HUDEP-2 (cell line): ENCODE measurements at regions not wholly inside any gene's neighbourhood (a gene's known extent, or its start where the extent isn't known, plus 50 kb on each side); places are given as distances from the start of the nearest gene placed in this dataset.
"Not testable (repeated sequence)": the region's sequence is repeated elsewhere in the genome, so short reads cannot be mapped to it uniquely, and the experiment has no call there.

ENCODE experiments used
- DNase-seq, 76 experiments: peaks; one replicate each; lab custom pipeline; 2025; ENCODE audit not compliant: unreplicated experiment in 76 of 76; lab: John Stamatoyannopoulos, UW

- DNase-seq = no peak
These were observed 624.8 kb upstream of the PTBP2 start for GRCh38 chr1:96096613-96097321.

- DNase-seq = no peak
These were observed 617.1 kb upstream of the PTBP2 start for GRCh38 chr1:96104506-96104905.

- no peak for DNase-seq
These were observed 616.7 kb upstream of the PTBP2 start for GRCh38 chr1:96104906-96105305.

GRCh38 chr1:96116731-96117130 is 604.9 kb upstream of the PTBP2 start:
- DNase-seq = no peak

- no peak for DNase-seq
These were observed 591.2 kb upstream of the PTBP2 start for GRCh38 chr1:96130432-96130831.

GRCh38 chr1:96144636-96145035 is 576.9 kb upstream of the PTBP2 start:
- no peak for DNase-seq

- DNase-seq = no peak
These were observed 576.1 kb upstream of the PTBP2 start for GRCh38 chr1:96145492-96145891.

- DNase-seq = not testable (repeated sequence)
These were observed 568.6 kb upstream of the PTBP2 start for GRCh38 chr1:96152957-96153356.

- no peak for DNase-seq
These were observed 564.5 kb upstream of the PTBP2 start for GRCh38 chr1:96157101-96157500.

GRCh38 chr1:96159379-96159778 is 562.2 kb upstream of the PTBP2 start:
- DNase-seq = no peak

- no peak for DNase-seq
These were observed 557.5 kb upstream of the PTBP2 start for GRCh38 chr1:96164053-96164452.

GRCh38 chr1:96178053-96178452 is 543.5 kb upstream of the PTBP2 start:
- no peak for DNase-seq

GRCh38 chr1:96183485-96183884 is 538.1 kb upstream of the PTBP2 start:
- DNase-seq = no peak

- no peak for DNase-seq
These were observed 537.7 kb upstream of the PTBP2 start for GRCh38 chr1:96183928-96184327.

- DNase-seq = no peak
These were observed 536.4 kb upstream of the PTBP2 start for GRCh38 chr1:96185181-96185580.

- no peak for DNase-seq
These were observed 534.6 kb upstream of the PTBP2 start for GRCh38 chr1:96187020-96187419.

GRCh38 chr1:96191165-96191564 is 530.4 kb upstream of the PTBP2 start:
- DNase-seq = no peak

- no peak for DNase-seq
These were observed 515.1 kb upstream of the PTBP2 start for GRCh38 chr1:96206451-96206850.

- no peak for DNase-seq
These were observed 513.6 kb upstream of the PTBP2 start for GRCh38 chr1:96207936-96208335.

GRCh38 chr1:96208428-96208827 is 513.2 kb upstream of the PTBP2 start:
- DNase-seq = no peak

- DNase-seq = no peak
These were observed 511.5 kb upstream of the PTBP2 start for GRCh38 chr1:96210054-96210453.

GRCh38 chr1:96211202-96211601 is 510.4 kb upstream of the PTBP2 start:
- no peak for DNase-seq

GRCh38 chr1:96214982-96215381 is 506.6 kb upstream of the PTBP2 start:
- DNase-seq = no peak
